ENCODE measurements at regions not wholly inside any gene's neighbourhood (a gene's known extent, or its start where the extent isn't known, plus 50 kb on each side); places are given as distances from the start of the nearest gene placed in this dataset.

GRCh38 chr5:68962757-68963484 lies 130.9 kb upstream of the SLC30A5 start:
- no peaks in the 10 kb centered on the region for H3K36me3 ChIP-seq
- H3K4me1 ChIP-seq, result peaks cover 0 to 14% (median 0%) of the 10 kb centered on the region in 3 donors
- no peaks in the 10 kb centered on the region for H3K9me3 ChIP-seq
- no peak for TF ChIP-seq POLR2A (IDR thresholded peaks at IDR 0.05)
- TF ChIP-seq CTCF (IDR thresholded peaks at IDR 0.05), result peak; percentile 78 to 89 (median 80)
- H3K27ac ChIP-seq, result peak overlapping the region in 3 of 4 donors; percentile 15 to 37 (median 27)
- no peak overlapping the region for H3K4me3 ChIP-seq
- WGBS, 2 donors (ENCODE audit: low coverage in 1 of 2), result 26 to 33% methylated on average over 14 to 16 of the region's 16 CpGs
- no peaks in the 10 kb centered on the region for H3K27me3 ChIP-seq
- peak; percentile 88 for ATAC-seq

- Histone ChIP-seq H3K27ac (no peak overlapping the region), H3K36me3 (no peaks in the 10 kb centered on the region), H3K4me3 (no peak overlapping the region), H3K9me3 (no peaks in the 10 kb centered on the region), H3K27me3 (no peaks in the 10 kb centered on the region), H3K4me1 (peaks cover 0 to 14% (median 0%) of the 10 kb centered on the region in 3 donors)
- WGBS, 2 donors (ENCODE audit: low coverage in 1 of 2), result 75 to 83% methylated on average over 3 of the region's 3 CpGs
- no peak for ATAC-seq
- TF ChIP-seq EP300 (IDR thresholded peaks at IDR 0.05), result no peak
- TF ChIP-seq POLR2A (IDR thresholded peaks at IDR 0.05), result no peak
- no peak for TF ChIP-seq POLR2AphosphoS5 (IDR thresholded peaks at IDR 0.05)
- no peak for TF ChIP-seq CTCF (IDR thresholded peaks at IDR 0.05)
Measured at GRCh38 chr5:68964679-68965078, 129.1 kb upstream of the SLC30A5 start.

- Histone ChIP-seq H3K4me3 (no peak overlapping the region), H3K27me3 (no peaks in the 10 kb centered on the region), H3K9me3 (no peaks in the 10 kb centered on the region), H3K36me3 (no peaks in the 10 kb centered on the region), H3K27ac (no peak overlapping the region), H3K4me1 (peaks cover 0 to 14% (median 0%) of the 10 kb centered on the region in 3 donors)
- no peak for TF ChIP-seq POLR2A (IDR thresholded peaks at IDR 0.05)
- no peak for TF ChIP-seq CTCF (IDR thresholded peaks at IDR 0.05)
- TF ChIP-seq POLR2AphosphoS5 (IDR thresholded peaks at IDR 0.05), result no peak
- TF ChIP-seq EP300 (IDR thresholded peaks at IDR 0.05), result no peak
- 71 to 76% methylated on average over 1 to 3 of the region's 3 CpGs for WGBS, 2 donors (ENCODE audit: low coverage in 1 of 2)
- no peak for ATAC-seq
Measured at GRCh38 chr5:68965926-68966325, 127.9 kb upstream of the SLC30A5 start.

- H3K4me3 ChIP-seq, result no peak overlapping the region
- ATAC-seq, result no peak
- TF ChIP-seq POLR2A (IDR thresholded peaks at IDR 0.05), result no peak
- TF ChIP-seq EP300 (IDR thresholded peaks at IDR 0.05), result no peak
- no peak for TF ChIP-seq POLR2AphosphoS5 (IDR thresholded peaks at IDR 0.05)
- no peak for TF ChIP-seq CTCF (IDR thresholded peaks at IDR 0.05)
- no peaks in the 10 kb centered on the region for H3K9me3 ChIP-seq
- H3K4me1 ChIP-seq, result peaks cover 0 to 14% (median 0%) of the 10 kb centered on the region in 3 donors
- H3K27ac ChIP-seq, result no peak overlapping the region
- no peaks in the 10 kb centered on the region for H3K36me3 ChIP-seq
- WGBS, 2 donors (ENCODE audit: low coverage in 1 of 2), result 70 to 85% methylated on average over 5 of the region's 5 CpGs
- no peaks in the 10 kb centered on the region for H3K27me3 ChIP-seq
Measured at GRCh38 chr5:68966596-68966995, 127.2 kb upstream of the SLC30A5 start.

- ATAC-seq, result no peak
- TF ChIP-seq POLR2AphosphoS5 (IDR thresholded peaks at IDR 0.05) (no peak), EP300 (IDR thresholded peaks at IDR 0.05) (no peak), POLR2A (IDR thresholded peaks at IDR 0.05) (no peak)
Measured at GRCh38 chr5:68968429-68968828, 125.4 kb upstream of the SLC30A5 start.

More at GRCh38 chr5:68968429-68968828, 125.4 kb upstream of the SLC30A5 start:
- H3K9me3 ChIP-seq, result no peaks in the 10 kb centered on the region
- H3K36me3 ChIP-seq, result no peaks in the 10 kb centered on the region
- no peak overlapping the region for H3K4me3 ChIP-seq
- H3K27ac ChIP-seq, result no peak overlapping the region
- H3K4me1 ChIP-seq, result no peaks in the 10 kb centered on the region
- H3K27me3 ChIP-seq, result no peaks in the 10 kb centered on the region

All from gastroesophageal sphincter (tissue), 4 donors.